IPS DF 19.7 (cell line): ENCODE measurements at regions not wholly inside any gene's neighbourhood (a gene's known extent, or its start where the extent isn't known, plus 50 kb on each side); places are given as distances from the start of the nearest gene placed in this dataset.

Source experiments
- DNase-seq: peaks from one replicate; pipeline ENCODE4 v3.0.0-alpha.2; 2013; ENCODE audit warnings: low read depth, low spot score

DNA sequence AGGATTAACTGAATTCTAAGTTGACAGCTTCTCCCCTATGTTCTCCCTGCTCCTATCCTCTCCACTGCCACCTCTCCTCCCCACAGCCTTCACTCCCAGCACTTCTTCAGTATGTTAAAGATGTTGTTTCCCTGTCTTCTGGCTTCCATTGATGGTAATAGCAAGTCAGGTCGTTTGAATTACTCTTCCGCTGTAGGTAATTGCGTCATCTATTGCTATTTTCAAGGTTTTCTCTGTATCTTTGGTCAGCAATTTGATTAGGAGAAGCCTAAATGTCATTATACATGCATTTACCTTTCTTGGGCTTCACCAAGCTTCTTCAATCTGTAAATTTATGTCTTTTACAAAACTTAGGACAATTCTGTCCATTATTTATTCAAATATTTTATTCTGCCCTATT lies 377.3 kb upstream of the KLF12 start:
- DNase-seq = no peak

DNA sequence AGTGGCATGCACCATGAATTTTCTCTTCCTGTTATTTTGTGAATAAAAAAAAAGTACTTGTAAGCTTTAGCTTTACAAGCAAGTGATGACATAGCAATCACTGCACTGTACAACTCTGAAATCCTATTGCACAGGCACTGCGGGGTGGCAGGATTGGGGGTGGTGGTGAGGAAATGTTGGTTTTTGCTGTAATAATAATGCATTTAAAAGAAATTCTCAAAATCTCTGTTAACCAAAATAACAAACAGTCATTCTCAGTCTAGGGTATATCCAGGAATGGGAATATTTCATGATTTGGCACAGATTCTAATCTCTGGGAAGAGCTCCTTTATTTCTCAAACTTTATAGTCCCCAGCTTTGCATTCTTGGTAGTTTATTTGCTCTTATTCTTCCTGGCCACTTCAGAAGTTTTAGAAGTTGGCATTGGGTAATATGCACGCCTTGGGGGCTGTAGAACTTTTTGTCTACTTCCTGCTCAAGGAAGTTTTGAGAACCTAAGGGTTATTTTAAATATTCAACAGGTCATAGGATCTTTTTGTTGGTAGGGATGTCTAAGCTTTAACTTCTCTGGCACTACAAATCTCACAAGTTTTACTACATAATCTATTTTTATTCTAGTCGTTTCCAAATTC lies 353.0 kb upstream of the KLF12 start:
- DNase-seq = no peak

DNA sequence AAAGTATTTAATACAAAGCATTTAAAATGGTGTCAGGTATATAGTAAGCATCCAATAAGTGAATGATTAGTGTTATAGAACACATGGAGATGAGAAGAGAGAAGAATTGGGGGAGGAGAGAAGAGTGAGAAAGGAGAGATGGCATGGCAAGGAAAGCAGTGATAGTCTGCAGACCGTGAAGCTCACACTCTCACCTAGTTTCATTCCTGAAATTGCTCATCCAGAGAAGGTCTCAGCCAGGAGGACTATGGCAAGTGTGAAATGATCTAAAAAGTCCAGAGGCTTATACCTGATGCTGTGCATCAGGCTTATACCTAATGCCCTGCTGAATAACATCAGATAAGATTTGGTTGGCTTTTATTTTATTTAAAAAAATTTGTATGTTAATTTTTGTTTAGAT lies 351.6 kb upstream of the KLF12 start:
- DNase-seq = no peak

- DNase-seq = no peak
Observed at GRCh38 chr13:74479124-74479523, 344.9 kb upstream of the KLF12 start.

DNA sequence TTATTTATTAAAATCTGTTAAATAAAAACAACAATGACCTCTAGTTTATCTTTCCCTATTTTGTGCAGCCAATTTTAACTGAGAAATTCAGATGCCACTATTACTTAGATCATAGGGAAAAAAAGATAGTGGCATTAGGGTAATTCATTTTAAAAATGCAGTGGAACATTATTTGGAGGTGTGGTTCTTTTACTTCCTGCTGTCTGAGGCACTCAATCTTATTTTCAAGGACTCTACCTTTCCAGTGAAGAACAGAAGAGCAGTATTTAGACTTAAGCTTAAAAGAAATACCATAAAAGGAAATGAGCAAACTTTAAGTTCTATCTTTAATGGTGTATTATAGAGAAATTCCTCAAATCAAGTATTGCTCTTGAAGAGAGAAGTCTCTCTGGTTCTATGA lies 342.6 kb upstream of the KLF12 start:
- DNase-seq = no peak

- DNase-seq = no peak
Observed at GRCh38 chr13:74476365-74476764, 342.2 kb upstream of the KLF12 start.

GRCh38 chr13:74466864-74467263 lies 332.7 kb upstream of the KLF12 start:
- no peak for DNase-seq

- DNase-seq = peak; percentile 5
Observed at GRCh38 chr13:74466020-74466419, 331.8 kb upstream of the KLF12 start.

DNA sequence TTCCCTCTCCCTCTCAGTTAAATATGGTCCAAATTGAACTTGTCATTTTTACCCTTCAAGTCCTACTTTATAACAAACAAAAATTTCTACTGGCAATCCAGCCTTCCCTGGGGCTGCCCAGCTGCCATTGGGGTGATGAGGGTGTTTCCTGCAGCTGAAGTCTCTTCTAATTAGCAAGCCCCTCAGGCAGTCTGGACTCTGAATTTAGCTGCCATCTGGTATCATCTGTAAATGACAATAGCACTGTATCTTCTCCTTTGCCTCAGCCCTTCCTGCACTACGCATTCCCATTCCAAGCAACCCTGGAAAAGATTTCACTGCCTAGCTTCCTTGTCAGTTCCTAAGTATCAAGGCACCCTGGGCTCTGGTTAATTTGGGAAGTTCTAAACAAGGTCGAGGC lies 331.1 kb upstream of the KLF12 start:
- DNase-seq = peak; percentile 3

DNA sequence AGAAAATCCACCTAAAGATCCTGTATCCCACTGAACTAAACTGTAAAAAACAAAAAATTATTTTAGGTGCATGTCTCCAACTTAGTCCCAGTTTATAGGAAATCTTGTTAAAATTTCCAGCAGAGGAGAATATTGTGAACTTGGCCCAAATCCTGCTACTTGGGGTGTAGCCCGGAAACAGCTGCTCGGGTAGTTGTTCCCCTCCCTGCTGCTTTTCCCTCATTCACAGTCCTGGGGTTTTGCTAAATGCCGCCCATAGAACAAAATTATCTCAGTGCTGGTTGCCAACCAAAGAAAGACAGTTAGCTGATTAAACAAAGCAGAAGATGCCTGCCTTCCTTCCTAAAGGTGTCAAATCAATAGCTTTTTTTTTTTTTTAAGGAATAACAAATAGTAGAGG lies 330.5 kb upstream of the KLF12 start:
- no peak for DNase-seq

DNA sequence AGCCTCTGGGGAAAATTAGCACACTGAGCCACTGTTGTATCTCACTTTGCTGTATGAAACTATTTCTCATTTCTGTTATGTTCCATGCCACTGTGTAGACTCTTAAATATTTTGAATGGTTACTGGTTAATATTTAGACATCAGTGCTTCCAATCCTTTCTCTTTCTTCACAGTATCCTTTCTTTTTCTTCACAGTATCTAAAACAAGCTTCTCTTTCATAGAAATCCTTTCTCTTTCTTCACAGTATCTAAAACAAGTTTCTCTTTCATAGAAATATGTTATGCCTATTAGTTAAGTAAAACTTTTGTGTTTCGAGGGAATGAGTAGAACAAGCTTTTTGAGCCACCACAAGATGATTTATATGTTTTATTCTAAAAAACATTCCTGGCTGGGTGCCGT lies 326.8 kb upstream of the KLF12 start:
- no peak for DNase-seq

- DNase-seq = no peak
Observed at GRCh38 chr13:74452881-74453280, 318.7 kb upstream of the KLF12 start.

DNA sequence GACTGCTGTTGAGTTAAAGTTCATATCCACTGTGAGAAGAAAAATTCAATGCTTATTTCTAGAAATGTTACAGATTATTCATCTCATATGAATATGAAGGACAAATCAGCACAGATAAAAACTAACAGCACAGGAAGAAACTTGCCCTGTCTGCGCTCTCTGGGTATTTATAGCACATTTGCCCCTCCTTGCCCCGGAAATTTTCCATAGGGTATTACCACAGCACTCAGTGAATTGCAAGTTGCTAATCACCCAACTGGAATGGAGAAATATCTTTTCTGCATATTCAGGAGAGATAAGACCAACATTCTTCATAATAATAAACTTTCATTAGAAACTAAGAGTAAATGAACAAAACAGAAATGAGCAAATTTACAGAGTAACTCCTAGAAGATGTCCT lies 318.0 kb upstream of the KLF12 start:
- no peak for DNase-seq

DNA sequence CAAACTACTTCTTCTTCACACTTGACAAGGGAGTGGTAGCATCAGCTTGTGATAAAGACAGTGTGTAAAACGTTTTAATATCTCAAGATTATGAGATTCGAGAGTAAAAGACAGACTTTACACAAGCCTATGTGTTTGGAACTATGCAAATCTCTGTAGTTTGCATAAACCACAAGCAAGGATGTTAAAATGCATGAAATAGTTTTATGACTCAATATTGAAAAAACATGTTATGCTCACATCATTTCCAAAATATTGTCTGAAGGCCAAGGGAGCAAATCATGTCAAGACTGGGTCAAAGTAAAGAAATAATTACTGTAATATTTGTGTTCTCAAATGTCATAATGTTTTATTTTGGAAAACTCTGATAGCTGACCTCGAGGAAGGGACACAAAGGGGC lies 316.8 kb upstream of the KLF12 start:
- no peak for DNase-seq

GRCh38 chr13:74450525-74450845 lies 316.3 kb upstream of the KLF12 start:
- no peak for DNase-seq

DNA sequence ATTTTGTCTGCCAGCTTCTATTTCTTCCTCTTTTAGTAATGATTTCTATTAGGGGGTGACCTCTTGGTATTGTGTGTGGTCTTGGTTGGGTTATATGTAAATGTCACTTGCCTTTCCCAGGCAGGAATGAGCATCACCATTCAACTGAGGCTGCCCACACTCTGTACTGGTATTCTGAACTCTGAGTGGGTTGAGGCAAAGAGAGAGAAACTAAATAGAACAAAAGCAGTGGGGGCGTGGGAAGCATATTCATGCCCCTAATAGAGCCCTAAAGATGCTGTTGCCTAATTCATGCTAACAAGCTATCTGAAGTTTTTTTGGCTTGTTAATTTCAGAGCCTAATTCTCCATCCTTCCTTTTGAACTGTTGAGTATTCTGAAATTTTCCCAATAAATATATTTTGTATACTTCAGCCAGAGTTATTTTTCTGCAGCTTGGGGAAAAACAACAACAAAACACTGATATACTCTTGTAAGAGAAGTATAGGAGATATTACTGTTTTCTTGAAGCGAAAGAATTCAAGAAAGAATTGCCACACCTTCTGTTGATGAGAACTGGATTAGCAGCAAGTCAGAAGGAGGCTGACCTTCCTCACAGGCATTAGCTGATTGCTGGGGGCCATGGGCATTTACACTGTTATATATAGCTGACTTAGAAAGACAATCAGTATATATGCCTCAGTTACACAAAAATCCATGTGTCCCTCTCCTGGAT lies 315.8 kb upstream of the KLF12 start:
- no peak for DNase-seq

GRCh38 chr13:74444864-74445479 lies 310.8 kb upstream of the KLF12 start:
- no peak for DNase-seq

DNA sequence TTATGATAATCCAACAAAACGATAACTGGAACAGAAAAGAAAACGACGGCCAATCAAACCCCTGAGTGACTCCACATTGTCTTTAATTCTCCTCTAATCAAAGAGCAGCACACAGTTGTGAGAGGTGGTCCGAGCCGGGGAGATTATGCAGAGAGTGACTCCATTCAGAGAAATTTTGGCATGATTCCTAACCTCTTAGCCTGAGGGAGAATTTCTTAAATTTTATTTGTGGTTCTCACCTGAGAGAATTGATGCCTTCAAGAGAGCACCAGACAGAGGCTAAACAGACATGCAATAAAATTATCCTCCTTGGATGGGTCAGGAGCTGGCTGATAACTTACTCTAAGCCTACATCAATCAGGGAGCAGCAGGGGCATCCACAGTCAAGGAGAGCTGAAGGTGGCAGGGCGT lies 310.0 kb upstream of the KLF12 start:
- DNase-seq = no peak

DNA sequence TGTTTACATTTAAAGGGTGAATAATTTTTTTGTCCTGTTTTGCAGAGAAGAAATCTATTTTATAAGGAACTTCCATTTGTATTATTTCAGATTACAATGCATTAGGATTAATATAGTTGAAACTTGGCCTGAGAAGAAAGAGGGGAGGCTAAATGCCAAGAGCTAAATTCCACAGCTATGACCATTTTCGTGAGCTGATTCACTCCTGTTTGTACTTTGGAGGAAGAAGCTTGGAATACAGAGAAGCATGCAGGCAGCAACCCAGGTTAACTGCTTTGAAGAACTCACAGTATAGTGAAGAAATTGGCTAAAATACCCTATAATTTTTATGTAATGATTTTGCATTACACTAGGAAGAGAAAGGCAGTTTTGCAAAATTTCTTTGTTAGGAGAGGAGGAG lies 309.4 kb upstream of the KLF12 start:
- no peak for DNase-seq

DNA sequence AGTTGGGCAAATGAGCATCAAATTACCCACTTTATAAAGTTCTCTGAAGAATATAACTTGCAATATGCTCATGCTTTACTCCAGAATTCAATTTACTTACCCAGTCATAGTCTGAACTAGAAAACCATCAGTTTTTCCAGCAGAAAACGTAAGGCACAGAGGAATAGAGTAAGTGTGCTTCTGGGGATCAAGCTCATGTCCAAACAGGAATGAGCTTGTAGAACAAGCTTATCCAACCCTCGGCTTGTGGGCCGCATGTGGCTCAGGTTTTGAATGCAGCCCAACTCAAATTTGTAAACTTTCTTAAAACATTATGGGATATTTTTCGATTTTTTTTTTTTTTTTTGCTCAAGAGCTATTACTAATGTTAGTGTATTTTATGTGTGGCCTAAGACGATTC lies 308.5 kb upstream of the KLF12 start:
- DNase-seq = no peak

GRCh38 chr13:74438901-74439300 lies 304.7 kb upstream of the KLF12 start:
- DNase-seq = no peak

DNA sequence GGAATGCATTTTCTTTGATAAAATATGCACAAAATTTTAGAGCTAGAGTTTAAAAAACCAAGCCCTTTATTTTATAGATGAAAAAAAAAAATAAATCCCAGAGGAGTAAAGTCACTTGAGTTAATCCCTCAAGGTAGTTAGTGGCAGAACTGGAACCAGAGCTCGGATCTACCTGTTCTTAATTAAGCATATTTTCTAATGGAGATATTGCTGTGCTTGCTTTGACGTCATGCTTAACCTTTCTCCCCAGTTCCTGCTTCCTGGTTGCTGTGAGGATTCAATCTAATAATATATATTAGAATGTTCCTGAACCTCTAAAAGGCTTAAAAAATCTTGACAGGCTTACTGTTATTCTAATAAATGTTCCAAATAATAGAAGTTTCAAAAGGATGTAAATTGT lies 300.6 kb upstream of the KLF12 start:
- DNase-seq = no peak

GRCh38 chr13:74424455-74424854 lies 290.3 kb upstream of the KLF12 start:
- no peak for DNase-seq
